OCI-LY3 (cell line): ENCODE measurements at regions not wholly inside any gene's neighbourhood (a gene's known extent, or its start where the extent isn't known, plus 50 kb on each side); places are given as distances from the start of the nearest gene placed in this dataset.

Experiments used
- EZH2phosphoT487 ChIP-seq: fragments of 200-600 bp; shearing (Covaris generic); IDR thresholded peaks from 2 replicates; pipeline ENCODE4 v1.6.1; 2018; ENCODE audit warnings: antibody characterized with exemption, mixed run types, low read depth
- TF ChIP-seq, protein P1 (sequence below): fragments of 200-600, 300-600 bp; sonication (generic); IDR thresholded peaks from 2 replicates; pipeline ENCODE4 v1.5.1; 2014; ENCODE audit warnings: antibody characterized with exemption, low read length, low read depth

DNA sequence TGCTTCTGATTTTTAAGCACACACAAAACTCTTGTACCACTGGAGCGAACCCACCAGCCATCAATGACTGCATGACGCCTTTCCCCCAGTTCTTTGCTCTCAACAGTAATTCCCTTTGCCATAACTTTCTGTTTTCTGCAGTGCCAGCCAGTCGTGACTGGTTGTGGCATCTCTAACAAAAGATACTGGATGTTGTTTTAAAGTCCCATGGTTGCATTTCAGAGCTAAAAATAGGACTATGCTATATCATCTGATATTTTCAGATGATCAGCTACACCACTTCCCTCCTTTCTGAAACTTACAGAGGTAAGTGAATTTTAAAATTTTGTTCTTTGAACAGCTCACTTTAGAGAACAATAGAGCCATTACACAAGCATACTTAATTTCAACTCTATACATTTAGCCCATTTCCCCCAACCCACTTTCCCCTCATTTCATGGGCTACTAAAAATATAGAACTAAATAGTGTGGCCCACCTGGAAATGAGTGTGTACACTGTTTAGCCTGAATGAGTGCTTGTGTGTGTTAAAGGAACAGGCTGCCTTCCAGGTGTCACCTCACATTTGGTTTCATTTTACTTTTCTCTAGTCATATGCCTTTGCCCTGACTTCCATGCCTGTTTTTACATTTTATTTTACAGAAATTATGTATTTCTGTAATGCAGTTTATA lies 136.9 kb upstream of the ZC3H12C start:
- TF ChIP-seq, protein P1, sequence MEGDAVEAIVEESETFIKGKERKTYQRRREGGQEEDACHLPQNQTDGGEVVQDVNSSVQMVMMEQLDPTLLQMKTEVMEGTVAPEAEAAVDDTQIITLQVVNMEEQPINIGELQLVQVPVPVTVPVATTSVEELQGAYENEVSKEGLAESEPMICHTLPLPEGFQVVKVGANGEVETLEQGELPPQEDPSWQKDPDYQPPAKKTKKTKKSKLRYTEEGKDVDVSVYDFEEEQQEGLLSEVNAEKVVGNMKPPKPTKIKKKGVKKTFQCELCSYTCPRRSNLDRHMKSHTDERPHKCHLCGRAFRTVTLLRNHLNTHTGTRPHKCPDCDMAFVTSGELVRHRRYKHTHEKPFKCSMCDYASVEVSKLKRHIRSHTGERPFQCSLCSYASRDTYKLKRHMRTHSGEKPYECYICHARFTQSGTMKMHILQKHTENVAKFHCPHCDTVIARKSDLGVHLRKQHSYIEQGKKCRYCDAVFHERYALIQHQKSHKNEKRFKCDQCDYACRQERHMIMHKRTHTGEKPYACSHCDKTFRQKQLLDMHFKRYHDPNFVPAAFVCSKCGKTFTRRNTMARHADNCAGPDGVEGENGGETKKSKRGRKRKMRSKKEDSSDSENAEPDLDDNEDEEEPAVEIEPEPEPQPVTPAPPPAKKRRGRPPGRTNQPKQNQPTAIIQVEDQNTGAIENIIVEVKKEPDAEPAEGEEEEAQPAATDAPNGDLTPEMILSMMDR, result no peak
- no peak for TF ChIP-seq EZH2phosphoT487
